ENCODE measurements at regions not wholly inside any gene's neighbourhood (a gene's known extent, or its start where the extent isn't known, plus 50 kb on each side); places are given as distances from the start of the nearest gene placed in this dataset.

DNA sequence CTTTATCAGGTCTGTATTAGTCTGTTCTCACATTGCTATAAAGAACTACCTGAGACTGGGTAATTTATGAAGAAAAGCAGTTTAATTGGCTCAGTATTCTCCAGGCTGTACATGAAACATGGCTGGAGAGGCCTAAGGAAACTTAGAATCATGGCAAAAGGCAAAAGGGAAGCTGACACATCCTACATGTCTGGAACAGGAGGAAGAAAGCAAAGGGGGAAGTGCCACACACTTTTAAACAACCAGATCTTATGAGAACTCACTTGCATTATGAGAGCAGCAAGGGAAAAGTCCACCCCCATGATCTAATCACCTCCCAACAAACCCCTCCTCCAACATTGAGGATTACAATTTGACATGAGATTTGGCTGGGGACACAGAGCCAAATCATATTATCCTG, 132.1 kb downstream of the PCSK1 start:
- Histone ChIP-seq H3K4me1 (ENCODE audit: control insufficient read depth, insufficient read depth, low read length) (no peaks in the 10 kb centered on the region), H3K36me3 (ENCODE audit: control insufficient read depth, insufficient read depth, low read length) (no peaks in the 10 kb centered on the region), H3K4me3 (ENCODE audit: low read depth in 2 of 2, low read length in 2 of 2) (no peak overlapping the region), H3K27ac (ENCODE audit: low read length) (no peak overlapping the region), H3K9me3 (ENCODE audit: control insufficient read depth, insufficient read depth, low read depth, low read length) (no peaks in the 10 kb centered on the region), H3K27me3 (ENCODE audit: control insufficient read depth, insufficient read depth, low read length) (no peaks in the 10 kb centered on the region)
- no peak for DNase-seq (ENCODE audit: low read depth, low spot score)
- TF ChIP-seq POLR2AphosphoS5 (IDR thresholded peaks at IDR 0.05; ENCODE audit: low read depth, low read length) (no peak), SIN3A (IDR thresholded peaks at IDR 0.05; ENCODE audit: borderline replicate concordance, insufficient read depth, low read depth, low read length) (no peak), TCF7L2 (IDR thresholded peaks at IDR 0.05; ENCODE audit: low read depth, low read length) (no peak)
- TF ChIP-seq, protein P1, sequence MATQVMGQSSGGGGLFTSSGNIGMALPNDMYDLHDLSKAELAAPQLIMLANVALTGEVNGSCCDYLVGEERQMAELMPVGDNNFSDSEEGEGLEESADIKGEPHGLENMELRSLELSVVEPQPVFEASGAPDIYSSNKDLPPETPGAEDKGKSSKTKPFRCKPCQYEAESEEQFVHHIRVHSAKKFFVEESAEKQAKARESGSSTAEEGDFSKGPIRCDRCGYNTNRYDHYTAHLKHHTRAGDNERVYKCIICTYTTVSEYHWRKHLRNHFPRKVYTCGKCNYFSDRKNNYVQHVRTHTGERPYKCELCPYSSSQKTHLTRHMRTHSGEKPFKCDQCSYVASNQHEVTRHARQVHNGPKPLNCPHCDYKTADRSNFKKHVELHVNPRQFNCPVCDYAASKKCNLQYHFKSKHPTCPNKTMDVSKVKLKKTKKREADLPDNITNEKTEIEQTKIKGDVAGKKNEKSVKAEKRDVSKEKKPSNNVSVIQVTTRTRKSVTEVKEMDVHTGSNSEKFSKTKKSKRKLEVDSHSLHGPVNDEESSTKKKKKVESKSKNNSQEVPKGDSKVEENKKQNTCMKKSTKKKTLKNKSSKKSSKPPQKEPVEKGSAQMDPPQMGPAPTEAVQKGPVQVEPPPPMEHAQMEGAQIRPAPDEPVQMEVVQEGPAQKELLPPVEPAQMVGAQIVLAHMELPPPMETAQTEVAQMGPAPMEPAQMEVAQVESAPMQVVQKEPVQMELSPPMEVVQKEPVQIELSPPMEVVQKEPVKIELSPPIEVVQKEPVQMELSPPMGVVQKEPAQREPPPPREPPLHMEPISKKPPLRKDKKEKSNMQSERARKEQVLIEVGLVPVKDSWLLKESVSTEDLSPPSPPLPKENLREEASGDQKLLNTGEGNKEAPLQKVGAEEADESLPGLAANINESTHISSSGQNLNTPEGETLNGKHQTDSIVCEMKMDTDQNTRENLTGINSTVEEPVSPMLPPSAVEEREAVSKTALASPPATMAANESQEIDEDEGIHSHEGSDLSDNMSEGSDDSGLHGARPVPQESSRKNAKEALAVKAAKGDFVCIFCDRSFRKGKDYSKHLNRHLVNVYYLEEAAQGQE (IDR thresholded peaks at IDR 0.05; ENCODE audit: insufficient read depth in 1 of 2, low read depth in 2 of 2, low read length in 1 of 2) = no peak
- TF ChIP-seq, protein P2, sequence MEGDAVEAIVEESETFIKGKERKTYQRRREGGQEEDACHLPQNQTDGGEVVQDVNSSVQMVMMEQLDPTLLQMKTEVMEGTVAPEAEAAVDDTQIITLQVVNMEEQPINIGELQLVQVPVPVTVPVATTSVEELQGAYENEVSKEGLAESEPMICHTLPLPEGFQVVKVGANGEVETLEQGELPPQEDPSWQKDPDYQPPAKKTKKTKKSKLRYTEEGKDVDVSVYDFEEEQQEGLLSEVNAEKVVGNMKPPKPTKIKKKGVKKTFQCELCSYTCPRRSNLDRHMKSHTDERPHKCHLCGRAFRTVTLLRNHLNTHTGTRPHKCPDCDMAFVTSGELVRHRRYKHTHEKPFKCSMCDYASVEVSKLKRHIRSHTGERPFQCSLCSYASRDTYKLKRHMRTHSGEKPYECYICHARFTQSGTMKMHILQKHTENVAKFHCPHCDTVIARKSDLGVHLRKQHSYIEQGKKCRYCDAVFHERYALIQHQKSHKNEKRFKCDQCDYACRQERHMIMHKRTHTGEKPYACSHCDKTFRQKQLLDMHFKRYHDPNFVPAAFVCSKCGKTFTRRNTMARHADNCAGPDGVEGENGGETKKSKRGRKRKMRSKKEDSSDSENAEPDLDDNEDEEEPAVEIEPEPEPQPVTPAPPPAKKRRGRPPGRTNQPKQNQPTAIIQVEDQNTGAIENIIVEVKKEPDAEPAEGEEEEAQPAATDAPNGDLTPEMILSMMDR (IDR thresholded peaks at IDR 0.05) = no peak
- BruUV-seq (replicated peaks) = no TSS peak
- ChIA-PET CTCF (no interaction called here), POLR2A (no interaction called here)
- in situ Hi-C loops (cut with HindIII; ENCODE audit: low pct_unique_long_range_greater_than_20kb, low sequenced_read_pairs) = no loop called here
- intact Hi-C loops (cut with micrococcal nuclease; ENCODE audit: unreplicated experiment) = no loop called here
- no peak for ATAC-seq

DNA sequence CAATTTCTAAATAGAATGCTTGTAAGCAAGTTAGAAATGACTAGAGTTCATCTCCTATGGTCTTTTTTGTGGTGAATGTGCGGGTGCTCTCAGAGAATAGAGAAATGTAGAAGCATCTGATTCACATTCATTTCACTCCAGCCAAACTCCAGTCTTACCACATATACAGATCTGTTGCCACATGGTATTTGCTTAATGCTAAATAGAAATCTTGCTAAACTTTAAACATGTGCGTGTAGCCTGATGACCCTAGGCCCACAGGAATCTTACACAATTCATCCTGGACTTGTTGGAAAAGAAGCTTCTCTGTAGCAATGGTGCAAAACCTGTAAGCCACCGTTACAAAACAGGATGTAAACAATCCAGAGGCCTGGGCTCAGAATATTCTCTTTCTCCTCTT, 135.2 kb downstream of the PCSK1 start:
- no TSS peak for BruUV-seq (replicated peaks)
- Histone ChIP-seq H3K9me3 (ENCODE audit: control insufficient read depth, insufficient read depth, low read depth, low read length) (no peaks in the 10 kb centered on the region), H3K4me3 (ENCODE audit: low read depth in 2 of 2, low read length in 2 of 2) (no peak overlapping the region), H3K27ac (ENCODE audit: low read length) (no peak overlapping the region), H3K27me3 (ENCODE audit: control insufficient read depth, insufficient read depth, low read length) (no peaks in the 10 kb centered on the region), H3K4me1 (ENCODE audit: control insufficient read depth, insufficient read depth, low read length) (peaks cover 3% of the 10 kb centered on the region; the same call in 1 of the 2 replicates), H3K36me3 (ENCODE audit: control insufficient read depth, insufficient read depth, low read length) (no peaks in the 10 kb centered on the region)
- ChIA-PET POLR2A (no interaction called here), CTCF (no interaction called here)
- intact Hi-C loops (cut with micrococcal nuclease; ENCODE audit: unreplicated experiment) (no loop called here), in situ Hi-C loops (cut with HindIII; ENCODE audit: low pct_unique_long_range_greater_than_20kb, low sequenced_read_pairs) (no loop called here)
- DNase-seq (ENCODE audit: low read depth, low spot score) (no peak), ATAC-seq (no peak)
- TF ChIP-seq, protein P2 (IDR thresholded peaks at IDR 0.05) = no peak
- TF ChIP-seq POLR2AphosphoS5 (IDR thresholded peaks at IDR 0.05; ENCODE audit: low read depth, low read length) (no peak), SIN3A (IDR thresholded peaks at IDR 0.05; ENCODE audit: borderline replicate concordance, insufficient read depth, low read depth, low read length) (no peak), TCF7L2 (IDR thresholded peaks at IDR 0.05; ENCODE audit: low read depth, low read length) (no peak)
- TF ChIP-seq, protein P1 (IDR thresholded peaks at IDR 0.05; ENCODE audit: insufficient read depth in 1 of 2, low read depth in 2 of 2, low read length in 1 of 2) = no peak
